ENCODE measurements at regions not wholly inside any gene's neighbourhood (a gene's known extent, or its start where the extent isn't known, plus 50 kb on each side); places are given as distances from the start of the nearest gene placed in this dataset.

GRCh38 chr13:89457977-89458376 is 1786.8 kb downstream of the SLITRK5 start:
- TF ChIP-seq CTCF (IDR thresholded peaks at IDR 0.05; ENCODE audit: insufficient read depth, low read length), result no peak
- no peak for TF ChIP-seq GABPA (IDR thresholded peaks at IDR 0.05; ENCODE audit: low read depth)
- TF ChIP-seq POLR2AphosphoS5 (IDR thresholded peaks at IDR 0.05; ENCODE audit: low read depth), result no peak
